HG03520 (cell line): ENCODE measurements at regions not wholly inside any gene's neighbourhood (a gene's known extent, or its start where the extent isn't known, plus 50 kb on each side); places are given as distances from the start of the nearest gene placed in this dataset.
"Not testable (repeated sequence)": the region's sequence is repeated elsewhere in the genome, so short reads cannot be mapped to it uniquely, and the experiment has no call there.

ENCODE experiments used
- ATAC-seq: cut with Tn5 transposase; IDR thresholded peaks from one replicate; pipeline ENCODE4 v1.9.1; 2021; ENCODE audit warnings: mild to moderate bottlenecking, moderate library complexity; ENCODE audit not compliant: unreplicated experiment

GRCh38 chr18:25590456-25590855 is 238.5 kb upstream of the ZNF521 start:
- ATAC-seq, result no peak

DNA sequence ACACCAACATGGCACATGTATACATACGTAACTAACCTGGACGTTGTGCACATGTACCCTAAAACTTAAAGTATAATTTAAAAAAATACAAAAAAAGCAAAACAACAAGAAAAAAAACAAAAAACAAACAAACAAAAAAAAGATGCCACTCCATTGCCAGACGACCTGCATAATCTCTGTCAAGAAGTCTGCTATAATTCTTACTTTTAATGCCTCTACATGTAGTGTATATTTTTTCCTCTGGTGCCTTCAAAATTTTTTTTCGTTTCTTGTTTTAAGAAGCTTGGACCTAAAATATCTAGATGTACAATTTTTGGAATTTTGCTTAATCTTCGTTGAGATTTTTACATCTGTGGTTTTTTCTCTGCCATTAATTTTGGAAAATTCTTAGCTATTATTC is 235.6 kb upstream of the ZNF521 start:
- ATAC-seq, result no peak

GRCh38 chr18:25568986-25569385 is 217.0 kb upstream of the ZNF521 start:
- ATAC-seq, result no peak

- no peak for ATAC-seq
Measured at GRCh38 chr18:25563816-25564683, 212.1 kb upstream of the ZNF521 start.

GRCh38 chr18:25563346-25563745 is 211.4 kb upstream of the ZNF521 start:
- no peak for ATAC-seq

DNA sequence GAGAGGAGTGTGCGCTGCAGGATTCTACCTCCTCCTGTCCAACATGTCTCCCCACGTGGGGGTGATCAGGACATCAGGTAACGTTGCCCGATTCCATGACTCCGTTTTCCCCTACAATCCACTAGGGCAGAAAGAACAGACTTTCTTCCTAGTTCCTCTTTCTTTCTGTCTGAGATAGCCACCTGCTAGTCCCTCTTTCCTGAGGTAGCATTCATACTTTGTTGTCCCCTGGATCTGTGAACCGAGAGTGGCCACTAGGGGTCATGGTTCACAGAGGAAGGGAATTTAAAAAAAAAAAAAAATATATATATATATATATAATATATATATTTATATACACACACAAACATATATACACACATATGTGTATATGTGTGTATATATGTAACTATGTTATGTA is 210.0 kb upstream of the ZNF521 start:
- ATAC-seq, result no peak

DNA sequence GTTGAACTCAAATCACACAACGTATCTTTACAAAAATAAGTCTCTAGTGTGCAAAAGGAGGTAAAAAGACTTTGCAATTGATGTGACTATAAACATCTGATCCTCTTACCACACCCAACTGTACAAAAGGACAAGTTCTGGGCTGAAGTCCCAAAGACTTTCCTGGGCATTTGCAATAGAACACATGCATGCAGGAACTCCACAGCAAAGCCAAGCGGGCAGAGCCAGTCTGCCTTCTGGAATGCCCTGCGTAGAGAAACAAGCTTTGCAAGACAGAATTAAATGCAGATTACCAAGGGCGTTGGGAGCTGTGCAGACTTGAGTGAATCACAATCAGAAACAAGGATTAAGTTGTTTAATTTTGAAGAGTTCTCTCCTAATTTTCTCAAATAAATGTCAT is 208.4 kb upstream of the ZNF521 start:
- no peak for ATAC-seq

DNA sequence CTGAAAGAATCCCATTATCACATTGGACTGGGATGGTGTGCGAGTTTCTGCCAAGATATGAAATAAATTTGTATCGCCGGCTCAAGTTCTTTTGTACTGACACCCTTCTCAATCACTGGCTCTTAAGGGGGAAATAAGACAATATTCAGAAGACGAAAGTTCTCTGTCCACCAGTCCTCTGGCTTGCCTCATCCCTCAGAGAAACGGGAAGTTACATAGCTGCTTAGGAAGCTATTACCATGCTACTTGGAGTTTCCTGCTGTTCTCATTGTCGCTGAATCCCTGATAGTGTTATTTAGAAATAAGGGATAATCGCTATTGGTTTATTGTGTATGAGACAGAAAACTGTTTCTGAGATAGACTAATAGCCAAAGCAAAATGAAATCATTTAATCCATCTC is 205.0 kb upstream of the ZNF521 start:
- no peak for ATAC-seq

GRCh38 chr18:25553631-25554263 is 201.8 kb upstream of the ZNF521 start:
- ATAC-seq, result no peak

DNA sequence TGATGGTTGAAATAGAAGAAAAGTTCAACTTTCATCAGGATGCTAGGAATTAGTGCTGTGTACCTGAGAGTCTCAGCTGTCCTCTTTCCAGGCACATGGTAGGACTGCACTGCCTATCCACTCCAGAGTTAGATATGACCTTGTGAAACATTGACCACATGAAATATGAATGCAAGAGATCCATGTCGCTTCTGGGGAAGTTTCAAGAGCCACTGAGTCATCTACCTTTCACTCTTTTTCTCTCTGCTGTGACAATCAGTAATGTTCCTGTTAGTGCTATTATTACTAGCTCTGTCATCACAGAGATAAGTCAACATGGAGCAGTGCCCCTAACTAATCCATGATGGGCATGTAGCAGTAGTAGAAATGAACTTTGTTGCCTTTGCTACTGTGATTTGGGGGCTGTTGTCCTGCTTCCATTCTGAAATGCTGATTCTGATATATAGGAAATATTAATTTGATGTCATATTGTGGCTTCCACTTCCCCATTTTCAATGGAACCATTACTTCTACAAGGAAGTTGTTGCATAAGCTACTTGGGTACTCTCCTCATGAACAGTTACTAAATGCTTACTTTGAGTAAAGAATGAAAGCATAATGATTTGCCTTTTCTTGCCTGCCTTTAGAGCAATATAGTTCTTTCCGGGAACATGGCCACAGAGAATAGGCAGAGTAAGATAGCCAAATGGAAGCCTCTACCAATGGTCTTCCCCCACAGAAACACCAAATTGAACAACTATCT is 192.8 kb upstream of the ZNF521 start:
- ATAC-seq, result no peak

GRCh38 chr18:25538175-25538922 is 186.4 kb upstream of the ZNF521 start:
- no peak for ATAC-seq

DNA sequence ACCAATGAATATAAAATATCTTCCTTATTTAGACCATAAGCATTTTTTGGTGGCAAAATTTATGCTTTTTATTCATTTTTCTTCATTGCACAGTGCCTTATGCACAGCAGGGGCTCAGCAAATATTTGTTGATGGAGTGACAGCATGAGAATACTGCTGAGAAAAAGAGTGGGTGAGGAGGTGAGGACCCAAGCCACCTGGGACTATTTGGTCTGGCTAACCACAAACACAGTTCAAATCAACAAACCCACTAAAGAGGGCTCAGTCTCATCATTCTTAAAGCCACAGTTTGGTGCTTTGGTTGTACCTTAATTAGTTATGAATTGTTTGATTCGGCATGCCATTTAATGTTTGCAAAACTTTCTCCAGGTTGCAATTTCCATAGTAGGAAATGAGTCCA is 183.5 kb upstream of the ZNF521 start:
- ATAC-seq, result no peak

DNA sequence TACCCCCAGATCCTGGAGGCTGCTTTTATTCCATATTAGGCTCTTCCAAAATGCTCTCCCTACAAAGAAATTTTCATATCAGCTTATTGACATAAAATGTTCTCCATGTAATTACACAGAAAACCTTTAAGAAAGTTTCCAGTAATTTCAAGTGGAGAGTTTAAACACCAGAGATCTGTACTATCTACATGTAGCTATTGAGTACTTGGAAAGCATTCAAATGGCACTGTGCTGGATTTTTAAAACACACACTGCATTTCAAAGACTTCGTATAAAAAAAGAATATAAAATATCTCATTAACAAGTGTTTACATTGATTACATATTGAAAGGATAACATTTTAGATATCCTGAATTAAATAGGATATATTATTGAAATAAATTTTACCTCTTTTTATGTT is 182.4 kb upstream of the ZNF521 start:
- ATAC-seq, result no peak

DNA sequence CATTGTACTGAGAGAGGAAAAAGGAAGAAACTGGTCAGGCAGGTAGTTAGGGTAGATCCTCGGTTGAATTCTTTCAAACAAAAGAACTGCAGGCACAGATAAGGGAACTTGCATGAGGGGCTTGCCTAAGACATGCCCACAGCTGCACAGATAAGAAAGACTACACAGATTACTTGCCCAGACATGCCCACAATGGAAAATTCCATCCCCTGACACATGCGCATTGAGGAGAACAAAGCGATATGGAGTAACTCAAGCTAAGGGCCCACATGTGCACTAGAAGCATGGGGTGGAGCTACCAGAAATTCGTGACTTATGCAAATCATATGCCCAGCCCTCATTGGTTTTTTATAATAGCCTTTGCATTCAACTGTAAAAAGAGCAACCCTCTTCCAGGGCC is 181.3 kb upstream of the ZNF521 start:
- no peak for ATAC-seq

DNA sequence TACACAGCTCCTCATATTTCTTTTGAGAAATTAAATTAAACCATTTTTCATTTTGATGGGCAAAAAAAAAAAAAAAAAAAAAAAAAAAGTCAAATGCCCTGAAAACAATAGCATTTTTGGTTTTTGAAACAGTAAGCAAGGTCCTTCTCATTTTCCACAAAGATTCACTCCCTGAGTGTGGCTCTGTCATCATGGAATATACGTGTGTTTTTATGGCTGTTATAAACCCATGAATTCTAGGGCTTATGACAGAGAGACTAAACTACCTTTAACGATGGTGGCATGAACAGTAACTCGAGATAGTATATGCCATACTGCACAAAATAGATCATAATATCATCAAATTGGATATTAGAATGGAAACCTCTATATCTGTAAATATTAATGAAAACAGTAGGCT is 179.2 kb upstream of the ZNF521 start:
- no peak for ATAC-seq

DNA sequence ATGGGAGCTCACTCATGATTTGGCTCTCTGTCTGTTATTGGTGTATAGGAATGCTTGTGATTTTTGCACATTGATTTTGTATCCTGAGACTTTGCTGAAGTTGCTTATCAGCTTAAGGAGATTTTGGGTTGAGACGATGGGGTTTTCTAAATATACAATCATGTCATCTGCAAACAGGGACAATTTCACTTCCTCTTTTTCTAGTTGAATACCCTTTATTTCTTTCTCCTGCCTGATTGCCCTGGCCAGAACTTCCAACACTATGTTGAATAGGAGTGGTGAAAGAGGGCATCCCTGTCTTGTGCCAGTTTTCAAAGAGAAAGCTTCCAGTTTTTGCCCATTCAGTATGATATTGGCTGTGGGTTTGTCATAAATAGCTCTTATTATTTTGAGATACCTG is 173.8 kb upstream of the ZNF521 start:
- not testable (repeated sequence) for ATAC-seq

- ATAC-seq, result peak; percentile 96
Measured at GRCh38 chr18:25518716-25519053, 166.7 kb upstream of the ZNF521 start.

DNA sequence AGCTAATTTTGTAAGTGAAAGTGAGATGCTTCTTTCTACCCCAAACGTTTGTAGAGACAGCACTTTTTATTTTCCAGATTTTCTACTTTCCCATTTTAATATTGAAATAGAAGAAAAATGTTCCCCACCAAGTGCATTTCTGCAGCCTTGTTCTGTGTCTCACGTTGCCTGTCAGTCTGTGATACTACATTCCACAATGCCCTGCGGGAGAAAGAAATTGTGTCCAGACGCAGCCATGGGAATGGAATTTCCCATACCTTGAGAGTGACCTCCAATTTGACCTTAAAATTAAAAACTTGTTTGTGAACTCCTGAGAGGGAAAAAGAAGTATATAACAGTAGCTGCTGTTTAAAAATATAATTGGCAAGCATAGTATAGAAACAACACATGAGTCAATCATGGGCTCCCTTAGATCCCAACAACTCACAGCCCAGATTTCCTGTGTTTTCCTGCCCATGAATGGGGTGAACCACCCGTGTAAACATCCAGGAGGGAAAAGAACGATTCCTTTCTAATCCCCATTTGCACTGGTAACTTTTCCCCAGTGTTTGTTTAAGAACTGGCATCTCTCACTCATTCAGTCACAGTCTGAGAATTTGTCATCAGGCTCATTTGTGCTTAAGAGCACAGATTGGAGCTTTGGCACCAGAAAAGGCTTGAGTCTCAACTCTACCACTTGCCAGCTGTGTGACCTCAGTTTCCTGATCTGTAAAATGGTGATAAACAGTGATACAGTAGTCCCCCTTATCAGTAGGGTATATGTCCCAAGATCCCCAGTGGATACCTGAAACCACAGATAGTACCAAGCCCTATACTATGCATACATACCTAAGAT is 166.1 kb upstream of the ZNF521 start:
- peak; percentile 32 for ATAC-seq

DNA sequence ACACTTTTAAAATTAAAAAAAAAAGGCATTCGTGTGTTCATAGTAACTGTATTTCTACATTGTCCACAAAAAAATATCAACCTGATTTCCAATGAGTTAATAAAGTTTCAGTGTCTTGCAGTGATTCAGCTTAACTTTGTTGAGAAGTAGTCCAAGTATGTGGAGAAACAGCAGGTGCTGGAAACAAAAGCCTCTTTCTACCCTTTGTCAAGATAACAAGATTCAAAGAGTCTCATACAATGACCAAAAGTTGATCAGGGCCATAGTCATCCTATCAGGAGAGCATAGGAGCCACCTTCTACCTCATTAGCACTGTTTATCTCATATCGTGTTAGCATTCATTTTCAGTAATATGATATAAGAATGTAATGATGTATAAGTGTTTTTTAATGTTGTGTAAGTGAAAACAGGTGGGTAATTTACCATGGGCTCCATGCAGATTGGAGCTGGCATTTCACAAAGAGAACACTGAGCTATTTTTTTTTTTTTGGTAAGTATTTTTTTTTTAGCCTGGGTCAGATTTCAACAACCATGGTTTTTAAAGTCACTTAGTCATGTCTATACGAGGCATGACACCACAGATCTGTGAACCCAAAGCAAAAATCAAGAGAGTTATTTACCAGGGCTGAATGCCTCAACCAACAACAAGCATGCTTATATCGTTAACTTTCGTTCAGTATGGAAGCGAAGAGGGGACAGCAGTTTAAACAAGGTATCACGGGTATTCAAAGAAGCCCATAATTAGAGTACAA is 165.0 kb upstream of the ZNF521 start:
- ATAC-seq, result no peak

DNA sequence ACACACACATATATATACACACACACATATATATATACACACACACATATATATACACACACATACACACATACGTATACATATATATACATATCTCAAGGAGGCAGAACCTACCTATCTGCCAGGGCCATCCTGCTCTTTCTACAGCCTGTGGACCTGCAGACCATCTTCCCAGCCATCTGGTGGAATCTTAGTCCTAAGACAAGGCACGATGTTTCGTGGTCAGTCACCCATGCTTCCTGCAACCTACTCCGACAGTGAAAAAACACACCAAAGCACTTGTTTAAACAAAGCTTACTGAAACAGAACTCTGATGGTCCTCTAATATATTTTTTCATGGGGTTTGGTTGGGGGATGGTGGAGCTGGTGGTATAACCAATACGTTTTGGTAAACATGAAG is 164.2 kb upstream of the ZNF521 start:
- ATAC-seq, result no peak
